Mucosa of stomach (tissue), 1 donor: ENCODE measurements at regions not wholly inside any gene's neighbourhood (a gene's known extent, or its start where the extent isn't known, plus 50 kb on each side); places are given as distances from the start of the nearest gene placed in this dataset.

ENCODE experiments used
- H3K27me3 ChIP-seq: one replicate; pipeline ENCODE4 v1.7.0; 2013; ENCODE audit warnings: mild to moderate bottlenecking, low read length; ENCODE audit not compliant: control insufficient read depth, insufficient read depth
- H3K36me3 ChIP-seq: one replicate; pipeline ENCODE4 v1.7.0; 2013; ENCODE audit warnings: low read length; ENCODE audit not compliant: control insufficient read depth, insufficient read depth
- H3K4me1 ChIP-seq: one replicate; pipeline ENCODE4 v1.7.0; 2013; ENCODE audit warnings: mild to moderate bottlenecking, low read length; ENCODE audit not compliant: control insufficient read depth, insufficient read depth
- H3K4me3 ChIP-seq: one replicate; pipeline ENCODE4 v1.7.0; 2013; ENCODE audit warnings: low read length
- H3K9ac ChIP-seq: one replicate; pipeline ENCODE4 v1.7.0; 2013; ENCODE audit warnings: mild to moderate bottlenecking, low read length, moderate library complexity
- H3K9me3 ChIP-seq: one replicate; pipeline ENCODE4 v1.7.0; 2013; ENCODE audit warnings: mild to moderate bottlenecking, low read length, moderate library complexity; ENCODE audit not compliant: control insufficient read depth
- donor health status: Pancreatic carcinoma.

DNA sequence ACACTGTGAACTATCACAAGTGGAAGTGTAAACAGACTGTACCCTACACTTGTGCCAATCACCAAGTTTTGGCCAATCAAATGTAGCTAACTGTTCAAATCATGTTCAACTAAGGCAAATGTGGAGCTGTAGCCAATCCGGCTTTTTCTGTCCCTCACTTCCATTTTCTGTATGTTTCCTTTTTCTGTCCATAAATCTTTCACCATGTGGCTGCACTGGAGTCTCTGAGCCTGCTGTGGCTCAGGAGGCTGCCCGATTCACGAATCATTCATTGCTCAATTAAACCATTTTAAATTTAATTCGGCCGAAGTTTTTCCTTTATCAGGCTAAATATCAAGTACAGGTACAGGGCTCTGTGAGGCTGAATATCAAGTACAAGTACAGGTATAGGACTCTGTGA is 216.5 kb downstream of the RFC3 start:
- Histone ChIP-seq H3K36me3 (no peaks in the 10 kb centered on the region), H3K4me3 (no peak overlapping the region), H3K9ac (no peak overlapping the region), H3K4me1 (no peaks in the 10 kb centered on the region), H3K27me3 (no peaks in the 10 kb centered on the region), H3K9me3 (no peaks in the 10 kb centered on the region)

DNA sequence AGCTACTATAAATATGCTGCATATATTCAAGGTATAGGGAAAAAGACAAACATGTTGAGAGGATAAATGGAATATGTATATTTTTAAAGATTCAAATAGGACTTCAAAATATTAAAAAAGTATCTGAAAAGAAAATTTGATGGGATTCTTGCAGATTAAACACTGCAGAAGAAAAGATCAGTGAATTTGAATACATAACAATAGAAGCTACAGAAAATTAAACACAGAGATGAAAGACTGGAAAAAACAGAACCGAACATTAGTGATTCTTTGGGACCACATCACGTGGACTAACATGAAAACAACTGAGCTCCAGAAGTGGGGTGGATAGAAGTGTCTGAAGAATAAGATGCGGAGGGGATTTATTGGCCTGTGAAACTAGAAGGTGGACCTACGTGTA is 217.2 kb downstream of the RFC3 start:
- no peaks in the 10 kb centered on the region for H3K36me3 ChIP-seq
- no peaks in the 10 kb centered on the region for H3K27me3 ChIP-seq
- no peak overlapping the region for H3K9ac ChIP-seq
- H3K4me1 ChIP-seq, result no peaks in the 10 kb centered on the region
- H3K9me3 ChIP-seq, result no peaks in the 10 kb centered on the region
- H3K4me3 ChIP-seq, result no peak overlapping the region

DNA sequence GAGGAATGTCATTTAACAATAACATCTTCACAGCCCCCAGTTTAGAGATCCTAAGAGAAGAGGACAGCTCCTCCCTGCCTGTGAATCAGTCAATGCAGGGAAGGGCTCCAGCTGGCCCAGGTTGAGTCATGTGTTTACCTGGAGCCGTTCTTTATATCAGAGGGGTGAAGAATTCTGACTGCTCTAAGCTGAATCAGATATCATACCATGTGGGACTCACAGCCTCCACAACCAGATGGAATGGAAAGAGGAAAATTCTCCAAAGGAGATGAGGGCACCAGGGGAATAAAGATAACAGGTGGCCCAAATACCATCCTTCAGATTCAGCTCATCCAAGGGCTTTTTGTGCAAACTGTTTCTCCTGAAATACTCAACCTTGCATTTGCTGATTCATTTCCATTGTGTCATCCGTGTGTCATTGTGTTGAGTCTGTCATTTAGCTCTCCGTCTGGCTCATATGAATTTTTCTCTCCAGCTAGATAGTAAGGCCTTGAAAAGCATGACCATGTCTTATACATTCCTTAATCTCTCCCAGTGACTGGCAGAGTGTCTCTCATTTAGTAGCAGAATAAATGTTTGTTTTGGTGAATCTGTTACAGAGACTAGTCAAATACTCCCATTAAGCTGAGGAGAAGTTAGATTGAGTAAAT is 217.9 kb downstream of the RFC3 start:
- H3K4me1 ChIP-seq, result no peaks in the 10 kb centered on the region
- no peak overlapping the region for H3K4me3 ChIP-seq
- H3K27me3 ChIP-seq, result no peaks in the 10 kb centered on the region
- H3K9me3 ChIP-seq, result no peaks in the 10 kb centered on the region
- no peak overlapping the region for H3K9ac ChIP-seq
- H3K36me3 ChIP-seq, result no peaks in the 10 kb centered on the region

GRCh38 chr13:34037636-34038540 is 219.9 kb downstream of the RFC3 start:
- Histone ChIP-seq H3K4me1 (no peaks in the 10 kb centered on the region), H3K4me3 (no peak overlapping the region), H3K9ac (no peak overlapping the region), H3K9me3 (no peaks in the 10 kb centered on the region), H3K36me3 (no peaks in the 10 kb centered on the region), H3K27me3 (no peaks in the 10 kb centered on the region)

GRCh38 chr13:34038541-34039068 is 220.7 kb downstream of the RFC3 start:
- H3K36me3 ChIP-seq, result no peaks in the 10 kb centered on the region
- no peaks in the 10 kb centered on the region for H3K9me3 ChIP-seq
- H3K27me3 ChIP-seq, result no peaks in the 10 kb centered on the region
- no peak overlapping the region for H3K9ac ChIP-seq
- no peak overlapping the region for H3K4me3 ChIP-seq
- no peaks in the 10 kb centered on the region for H3K4me1 ChIP-seq

DNA sequence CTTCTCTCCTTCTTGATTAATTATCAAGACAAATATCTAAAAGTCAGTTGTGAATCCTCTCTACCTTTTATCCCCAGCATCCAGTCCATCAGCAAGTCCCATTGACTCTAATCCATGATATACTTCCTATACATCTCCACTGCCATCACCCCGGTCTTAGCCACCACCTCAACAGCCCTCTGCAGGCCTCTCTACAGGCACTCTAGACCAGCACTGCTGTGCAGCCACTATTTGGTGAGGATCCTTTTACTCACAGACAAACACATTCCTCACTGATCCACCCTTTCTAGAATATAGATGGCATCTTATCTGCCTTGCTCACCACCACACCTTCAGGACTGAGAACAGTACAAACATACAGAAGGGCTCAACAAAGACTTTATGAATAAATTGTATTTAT is 221.7 kb downstream of the RFC3 start:
- Histone ChIP-seq H3K27me3 (no peaks in the 10 kb centered on the region), H3K9ac (no peak overlapping the region), H3K9me3 (no peaks in the 10 kb centered on the region), H3K36me3 (no peaks in the 10 kb centered on the region), H3K4me1 (no peaks in the 10 kb centered on the region), H3K4me3 (no peak overlapping the region)

DNA sequence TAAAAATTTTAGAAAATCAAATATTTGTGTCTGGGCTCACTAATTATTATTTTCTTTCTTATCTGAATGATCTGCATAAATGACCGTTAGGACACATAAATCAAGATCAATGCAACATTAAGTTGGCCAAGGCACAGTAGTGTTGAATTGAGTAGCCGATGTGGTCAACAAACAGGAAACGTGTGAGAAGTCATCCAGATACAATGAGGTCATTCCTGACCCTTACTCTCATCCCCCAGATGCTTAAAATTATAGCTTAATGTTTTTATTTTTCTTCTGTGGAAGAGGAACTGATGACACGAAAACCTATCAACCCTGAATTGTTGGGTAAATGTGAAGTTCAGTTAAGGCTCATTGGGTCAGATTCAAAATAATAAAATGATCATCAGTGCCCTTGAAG is 222.9 kb downstream of the RFC3 start:
- H3K36me3 ChIP-seq, result no peaks in the 10 kb centered on the region
- H3K27me3 ChIP-seq, result no peaks in the 10 kb centered on the region

GRCh38 chr13:34044041-34044440 is 226.1 kb downstream of the RFC3 start:
- Histone ChIP-seq H3K4me1 (no peaks in the 10 kb centered on the region), H3K27me3 (no peaks in the 10 kb centered on the region), H3K36me3 (no peaks in the 10 kb centered on the region), H3K9me3 (no peaks in the 10 kb centered on the region), H3K9ac (no peak overlapping the region), H3K4me3 (no peak overlapping the region)

More for the DNA sequence above, 222.9 kb downstream of the RFC3 start:
- no peak overlapping the region for H3K4me3 ChIP-seq
- no peaks in the 10 kb centered on the region for H3K4me1 ChIP-seq
- no peak overlapping the region for H3K9ac ChIP-seq
- no peaks in the 10 kb centered on the region for H3K9me3 ChIP-seq

GRCh38 chr13:34044660-34045080 is 226.7 kb downstream of the RFC3 start:
- Histone ChIP-seq H3K9me3 (no peaks in the 10 kb centered on the region), H3K9ac (no peak overlapping the region), H3K4me3 (no peak overlapping the region), H3K27me3 (no peaks in the 10 kb centered on the region), H3K4me1 (no peaks in the 10 kb centered on the region), H3K36me3 (no peaks in the 10 kb centered on the region)

- Histone ChIP-seq H3K4me1 (no peaks in the 10 kb centered on the region), H3K9ac (no peak overlapping the region), H3K27me3 (no peaks in the 10 kb centered on the region), H3K36me3 (no peaks in the 10 kb centered on the region), H3K4me3 (no peak overlapping the region), H3K9me3 (no peaks in the 10 kb centered on the region)
Measured at GRCh38 chr13:34046457-34046856, 228.5 kb downstream of the RFC3 start.

DNA sequence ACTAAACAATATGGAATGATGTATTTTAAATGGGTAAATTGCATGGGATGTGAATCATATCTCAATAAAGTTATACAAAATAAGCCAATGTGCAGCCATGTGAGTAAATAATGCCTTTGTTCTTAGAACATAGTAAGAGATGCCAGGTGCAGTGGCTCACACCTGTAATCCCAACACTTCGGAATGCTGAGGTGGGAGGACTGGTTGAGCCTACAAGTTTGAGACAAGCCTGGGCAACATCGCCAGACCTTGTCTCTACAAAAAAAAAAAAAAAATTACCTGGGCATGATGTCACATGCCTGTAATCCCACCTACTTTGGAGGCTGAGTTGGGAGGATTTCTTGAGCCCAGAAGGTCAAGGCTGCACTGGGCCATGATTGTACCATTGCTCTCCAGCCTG is 230.7 kb downstream of the RFC3 start:
- no peak overlapping the region for H3K4me3 ChIP-seq
- no peak overlapping the region for H3K9ac ChIP-seq

GRCh38 chr13:34056733-34057258 is 238.8 kb downstream of the RFC3 start:
- no peaks in the 10 kb centered on the region for H3K4me1 ChIP-seq
- H3K36me3 ChIP-seq, result no peaks in the 10 kb centered on the region
- H3K9me3 ChIP-seq, result no peaks in the 10 kb centered on the region
- H3K9ac ChIP-seq, result no peak overlapping the region
- no peak overlapping the region for H3K4me3 ChIP-seq
- no peaks in the 10 kb centered on the region for H3K27me3 ChIP-seq

More for the DNA sequence above, 230.7 kb downstream of the RFC3 start:
- H3K27me3 ChIP-seq, result no peaks in the 10 kb centered on the region
- H3K4me1 ChIP-seq, result no peaks in the 10 kb centered on the region
- H3K36me3 ChIP-seq, result no peaks in the 10 kb centered on the region
- no peaks in the 10 kb centered on the region for H3K9me3 ChIP-seq
